Keratinocyte (primary cell): ENCODE measurements at regions not wholly inside any gene's neighbourhood (a gene's known extent, or its start where the extent isn't known, plus 50 kb on each side); places are given as distances from the start of the nearest gene placed in this dataset.

Experiments
- DNase-seq: peaks from one replicate; pipeline ENCODE4 v3.0.0-alpha.2; 2011; ENCODE audit warnings: low read depth, missing footprints, low spot score
- FAIRE-seq: peaks from 2 replicates; lab custom pipeline; 2011; peaks lifted over from hg19 to GRCh38; lab: Jason Lieb, UNC
- H2AFZ ChIP-seq: 2 replicates; pipeline ENCODE4 v1.6.0; 2012; ENCODE audit warnings: low read length, control low read depth, inconsistent platforms; ENCODE audit not compliant: control insufficient read depth
- H3K27ac ChIP-seq: 2 replicates; pipeline ENCODE4 v1.5.1; 2011; ENCODE audit warnings: low read length; ENCODE audit not compliant: control insufficient read depth, insufficient read depth
- H3K27me3 ChIP-seq: 3 replicates; pipeline ENCODE4 v1.6.0; 2011; ENCODE audit warnings: low read length; ENCODE audit not compliant: control insufficient read depth, insufficient read depth; ENCODE audit errors: extremely low read depth
- H3K36me3 ChIP-seq, 2 experiments: 2 replicates in 1 of 2; 3 replicates in 1 of 2; pipeline ENCODE4 v1.5.1; 2011; ENCODE audit warnings: low read length in 2 of 2, mild to moderate bottlenecking in 1 of 2; ENCODE audit not compliant: control insufficient read depth in 2 of 2, insufficient read depth in 2 of 2; ENCODE audit errors: extremely low read depth in 1 of 2
- H3K4me1 ChIP-seq: 3 replicates; pipeline ENCODE4 v1.5.1; 2011; ENCODE audit warnings: low read length; ENCODE audit not compliant: control insufficient read depth, insufficient read depth; ENCODE audit errors: extremely low read depth
- H3K4me2 ChIP-seq: 3 replicates; pipeline ENCODE4 v1.6.0; 2011; ENCODE audit warnings: low read depth, low read length; ENCODE audit not compliant: control insufficient read depth, insufficient read depth; ENCODE audit errors: extremely low read depth
- H3K4me3 ChIP-seq, 3 experiments: fragments of 200-600 bp in 1 of 3; sonication (generic) in 1 of 3; 2 replicates in 2 of 3; 3 replicates in 1 of 3; pipeline ENCODE4 v1.5.1; 2011 to 2016; ENCODE audit warnings: low read length in 3 of 3, mild to moderate bottlenecking in 3 of 3, control low read depth in 2 of 3, inconsistent platforms in 1 of 3, low read depth in 1 of 3, mixed read lengths in 1 of 3, mixed run types in 1 of 3, moderate library complexity in 1 of 3; ENCODE audit not compliant: control insufficient read depth in 2 of 3, insufficient read depth in 2 of 3; ENCODE audit errors: extremely low read depth in 1 of 3
- H3K79me2 ChIP-seq: 2 replicates; pipeline ENCODE4 v1.6.0; 2012; ENCODE audit warnings: low read length; ENCODE audit not compliant: control insufficient read depth, insufficient read depth
- H3K9ac ChIP-seq: 3 replicates; pipeline ENCODE4 v1.6.0; 2011; ENCODE audit warnings: low read length; ENCODE audit not compliant: control insufficient read depth, insufficient read depth; ENCODE audit errors: extremely low read depth
- H3K9me1 ChIP-seq: 3 replicates; pipeline ENCODE4 v1.6.0; 2011; ENCODE audit warnings: low read length; ENCODE audit not compliant: control insufficient read depth, insufficient read depth; ENCODE audit errors: extremely low read depth
- H3K9me3 ChIP-seq: 2 replicates; pipeline ENCODE4 v1.5.1; 2012; ENCODE audit warnings: low read depth, low read length; ENCODE audit not compliant: control insufficient read depth
- H4K20me1 ChIP-seq: 3 replicates; pipeline ENCODE4 v1.6.0; 2011; ENCODE audit warnings: low read length; ENCODE audit not compliant: control insufficient read depth, insufficient read depth; ENCODE audit errors: extremely low read depth
- CTCF ChIP-seq, 3 experiments: IDR thresholded peaks in 1 of 3; conservative IDR thresholded peaks in 1 of 3; optimal IDR thresholded peaks in 1 of 3; 2 replicates in 2 of 3; 3 replicates in 1 of 3; pipeline versions ENCODE3 to v1.5.1; 2011; ENCODE audit warnings: low read length in 3 of 3, mild to moderate bottlenecking in 3 of 3, moderate library complexity in 2 of 3, control low read depth in 1 of 3, inconsistent platforms in 1 of 3; ENCODE audit not compliant: insufficient read depth in 2 of 3; ENCODE audit errors: extremely low read depth in 1 of 3
- EZH2 ChIP-seq: IDR thresholded peaks from one replicate; pipeline ENCODE4 v1.6.1; 2012; ENCODE audit warnings: inconsistent platforms, mild to moderate bottlenecking, low read length, moderate library complexity
- dilution Hi-C: fragments of 300-500 bp; cut with MboI; formaldehyde crosslinking; loops from one replicate; pipeline ENCODE4 v1.7.0; 2020; ENCODE audit warnings: low sequenced_read_pairs; ENCODE audit not compliant: extremely low pct_ligation_motif_present

GRCh38 chr3:80553211-80553610, 785.4 kb upstream of the ROBO1 start:
- Histone ChIP-seq H3K27me3 (no peaks in the 10 kb centered on the region), H2AFZ (peak overlapping the region; percentile 50), H3K4me1 (peaks cover 12% of the 10 kb centered on the region), H3K9me1 (no peaks in the 10 kb centered on the region), H3K9ac (no peak overlapping the region), H3K4me3 (no peak overlapping the region), H3K4me2 (no peak overlapping the region), H3K36me3 (no peaks in the 10 kb centered on the region), H3K9me3 (no peaks in the 10 kb centered on the region), H3K79me2 (no peaks in the 10 kb centered on the region), H4K20me1 (no peaks in the 10 kb centered on the region), H3K27ac (no peak overlapping the region)
- FAIRE-seq = no peak
- dilution Hi-C loops = no loop called here
- DNase-seq = peak; percentile 17
- no peak for TF ChIP-seq CTCF (optimal IDR thresholded peaks at IDR 0.05 in 1 of 3, IDR thresholded peaks at IDR 0.05 in 1 of 3, conservative IDR thresholded peaks at IDR 0.05 in 1 of 3; ENCODE audit: extremely low read depth in 1 of 3, insufficient read depth in 2 of 3, low read length in 3 of 3)

DNA sequence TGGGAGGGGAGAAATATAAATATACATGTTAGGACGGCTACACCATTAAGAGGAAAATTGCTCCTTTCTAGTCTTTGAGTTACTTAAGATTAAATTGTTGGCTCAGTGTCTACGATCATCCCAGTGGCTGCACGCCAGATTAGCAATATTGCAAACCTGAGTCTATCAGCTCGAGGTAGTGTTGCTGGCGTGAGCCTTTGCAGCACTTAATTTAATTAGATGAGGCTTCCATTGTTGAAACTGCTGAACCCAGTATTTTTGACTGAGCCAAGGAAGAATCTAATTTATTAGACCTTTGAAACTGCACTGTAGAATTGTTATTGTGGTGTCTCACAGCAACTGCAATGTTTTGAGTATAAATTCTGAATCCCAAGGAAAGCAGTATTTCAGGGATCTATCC, 782.4 kb upstream of the ROBO1 start:
- no peak overlapping the region for H3K4me2 ChIP-seq
- peaks cover 8% of the 10 kb centered on the region for H3K4me1 ChIP-seq
- no peaks in the 10 kb centered on the region for H3K9me3 ChIP-seq
- H3K36me3 ChIP-seq = no peaks in the 10 kb centered on the region
- no peaks in the 10 kb centered on the region for H3K9me1 ChIP-seq
- no peak for FAIRE-seq
- H3K9ac ChIP-seq = no peak overlapping the region
- no peak for DNase-seq
- H2AFZ ChIP-seq = peak overlapping the region; percentile 17
- no peak overlapping the region for H3K27ac ChIP-seq
- H4K20me1 ChIP-seq = no peaks in the 10 kb centered on the region
- no peaks in the 10 kb centered on the region for H3K27me3 ChIP-seq
- dilution Hi-C loops = no loop called here
- H3K4me3 ChIP-seq = no peak overlapping the region
- TF ChIP-seq EZH2 (no peak), CTCF (optimal IDR thresholded peaks at IDR 0.05 in 1 of 3, IDR thresholded peaks at IDR 0.05 in 1 of 3, conservative IDR thresholded peaks at IDR 0.05 in 1 of 3; ENCODE audit: extremely low read depth in 1 of 3, insufficient read depth in 2 of 3, low read length in 3 of 3) (no peak)
- no peaks in the 10 kb centered on the region for H3K79me2 ChIP-seq
